GM12865 (cell line): ENCODE measurements at regions not wholly inside any gene's neighbourhood (a gene's known extent, or its start where the extent isn't known, plus 50 kb on each side); places are given as distances from the start of the nearest gene placed in this dataset.

ENCODE experiments used
- DNase-seq: peaks from one replicate; pipeline ENCODE4 v3.0.0; 2010; ENCODE audit warnings: low read depth
- H3K4me3 ChIP-seq: 2 replicates; pipeline ENCODE4 v1.5.1; 2011; ENCODE audit warnings: mild to moderate bottlenecking, low read depth, low read length, control low read depth
- TF ChIP-seq, protein P1 (sequence below): IDR thresholded peaks from 2 replicates; pipeline ENCODE4 v1.5.1; 2011; ENCODE audit warnings: low read length, control low read depth, low read depth, inconsistent platforms; ENCODE audit not compliant: insufficient read depth; ENCODE audit errors: missing control alignments

DNA sequence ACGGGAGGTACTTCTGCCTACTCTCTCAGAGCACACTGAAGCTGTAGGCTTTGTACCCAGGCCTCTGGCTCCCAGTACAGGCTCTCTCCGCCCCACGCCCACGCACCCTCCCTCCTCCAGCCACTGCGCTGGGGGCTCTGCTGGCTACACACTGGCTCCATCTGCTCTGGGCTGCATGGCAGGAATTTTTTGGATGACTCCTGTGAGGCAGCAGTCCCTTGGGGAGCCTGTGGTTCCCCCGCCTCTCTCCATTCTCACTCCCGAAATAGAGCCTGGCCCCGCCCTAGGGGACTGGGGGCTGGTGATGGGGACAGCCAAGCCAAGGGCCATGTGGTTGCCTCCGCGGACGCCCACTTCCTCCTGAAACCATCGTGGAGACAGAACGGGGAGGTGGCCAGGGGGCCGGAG lies 58.1 kb upstream of the ADRA2C start:
- DNase-seq, result no peak
- TF ChIP-seq, protein P1, sequence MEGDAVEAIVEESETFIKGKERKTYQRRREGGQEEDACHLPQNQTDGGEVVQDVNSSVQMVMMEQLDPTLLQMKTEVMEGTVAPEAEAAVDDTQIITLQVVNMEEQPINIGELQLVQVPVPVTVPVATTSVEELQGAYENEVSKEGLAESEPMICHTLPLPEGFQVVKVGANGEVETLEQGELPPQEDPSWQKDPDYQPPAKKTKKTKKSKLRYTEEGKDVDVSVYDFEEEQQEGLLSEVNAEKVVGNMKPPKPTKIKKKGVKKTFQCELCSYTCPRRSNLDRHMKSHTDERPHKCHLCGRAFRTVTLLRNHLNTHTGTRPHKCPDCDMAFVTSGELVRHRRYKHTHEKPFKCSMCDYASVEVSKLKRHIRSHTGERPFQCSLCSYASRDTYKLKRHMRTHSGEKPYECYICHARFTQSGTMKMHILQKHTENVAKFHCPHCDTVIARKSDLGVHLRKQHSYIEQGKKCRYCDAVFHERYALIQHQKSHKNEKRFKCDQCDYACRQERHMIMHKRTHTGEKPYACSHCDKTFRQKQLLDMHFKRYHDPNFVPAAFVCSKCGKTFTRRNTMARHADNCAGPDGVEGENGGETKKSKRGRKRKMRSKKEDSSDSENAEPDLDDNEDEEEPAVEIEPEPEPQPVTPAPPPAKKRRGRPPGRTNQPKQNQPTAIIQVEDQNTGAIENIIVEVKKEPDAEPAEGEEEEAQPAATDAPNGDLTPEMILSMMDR, result no peak
- H3K4me3 ChIP-seq, result no peak overlapping the region

DNA sequence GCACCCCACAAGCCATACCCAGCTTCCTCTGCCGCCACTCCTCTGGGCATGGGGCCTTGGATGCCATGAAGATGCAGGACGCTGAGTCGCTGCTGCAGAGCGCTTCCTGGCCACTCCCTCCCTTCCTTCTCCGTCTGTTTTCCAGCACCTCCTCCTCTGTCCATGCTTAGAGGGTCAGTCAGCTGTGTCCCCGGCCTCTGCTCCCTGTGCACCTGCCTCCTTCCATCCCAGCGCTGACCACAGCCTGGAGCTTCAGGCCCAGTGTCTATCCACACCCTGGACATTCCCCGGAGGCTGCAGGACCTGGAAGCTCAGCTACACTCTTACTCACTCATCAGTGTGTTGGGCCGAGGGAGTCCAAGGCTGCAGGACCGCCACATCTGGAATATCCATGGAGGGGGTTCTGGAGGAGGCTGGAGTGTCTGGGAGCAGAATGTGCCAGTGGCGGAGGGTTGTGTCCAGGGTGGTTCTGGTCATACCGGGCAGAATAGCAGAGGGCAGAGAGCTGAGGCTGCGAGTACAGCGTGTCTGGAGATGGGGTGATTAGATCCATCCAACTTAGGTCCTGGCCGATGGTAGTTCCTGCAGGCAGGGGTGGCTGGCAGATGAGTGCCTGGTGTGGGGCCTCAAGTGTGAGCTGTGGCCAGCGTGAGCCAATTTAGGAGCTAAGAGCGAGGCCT lies 58.6 kb upstream of the ADRA2C start:
- TF ChIP-seq, protein P1, result no peak
- no peak for DNase-seq
- no peak overlapping the region for H3K4me3 ChIP-seq

DNA sequence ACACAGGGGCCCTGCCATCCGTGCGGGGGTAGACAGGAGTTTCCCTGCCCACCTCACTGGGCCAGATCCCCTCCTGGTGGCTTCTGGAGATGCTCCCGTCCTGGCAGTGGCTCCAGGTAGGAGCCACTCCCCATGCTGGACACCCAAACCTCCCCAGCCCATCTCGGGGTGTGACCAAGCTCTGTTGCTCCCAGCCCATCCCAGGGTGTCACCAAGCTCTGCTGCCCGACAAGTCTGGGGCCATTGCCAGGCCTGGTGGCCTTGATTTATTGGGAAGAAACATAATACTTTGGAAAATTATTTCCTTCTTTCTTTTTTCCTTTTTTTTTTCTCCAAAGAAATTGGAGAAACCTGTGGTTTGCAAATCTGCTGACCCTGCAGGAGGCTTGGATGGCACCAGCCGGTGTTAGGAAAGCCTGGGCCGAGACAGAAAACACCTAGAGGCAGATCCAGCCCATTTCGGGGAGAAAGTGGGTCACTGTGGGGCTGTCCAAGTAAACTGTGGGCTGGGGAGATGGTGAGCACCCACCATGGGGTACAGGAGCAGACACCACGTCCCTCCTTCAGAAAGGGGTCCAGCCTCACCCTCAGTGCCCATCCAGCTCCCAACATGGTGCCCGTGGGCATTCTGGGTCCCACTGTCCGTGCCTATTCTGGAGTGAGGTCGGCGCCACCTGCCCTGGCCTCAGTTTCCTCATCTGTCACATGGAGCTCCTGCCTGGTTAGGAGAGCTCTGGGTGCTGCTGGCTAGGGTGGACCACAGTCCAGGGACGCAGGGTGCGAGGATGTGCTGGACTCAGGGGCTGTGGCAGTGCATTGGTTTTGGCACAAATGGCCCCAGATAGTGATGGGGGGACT lies 59.4 kb upstream of the ADRA2C start:
- no peak for DNase-seq
- TF ChIP-seq, protein P1, result no peak
- no peak overlapping the region for H3K4me3 ChIP-seq

DNA sequence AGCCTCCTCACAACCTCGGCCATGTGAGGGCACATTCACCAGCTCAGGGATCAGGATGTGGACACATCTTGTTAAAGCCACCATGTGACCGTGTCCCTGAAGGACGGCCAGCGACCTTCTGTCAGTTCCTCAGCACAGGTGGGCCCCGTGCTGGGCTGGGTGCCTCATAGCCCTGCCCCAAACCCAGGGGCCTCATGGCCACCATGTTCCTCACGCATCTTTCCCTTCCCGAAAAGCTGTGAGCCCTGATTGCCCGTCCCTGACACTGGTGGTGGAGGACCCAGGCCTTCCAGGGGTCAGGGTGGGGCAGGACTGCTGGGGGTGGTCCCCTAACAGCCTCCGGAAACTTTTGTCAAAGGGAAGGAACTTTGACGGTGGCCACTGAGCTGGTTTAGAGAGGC lies 60.1 kb upstream of the ADRA2C start:
- TF ChIP-seq, protein P1, result no peak
- no peak overlapping the region for H3K4me3 ChIP-seq

DNA sequence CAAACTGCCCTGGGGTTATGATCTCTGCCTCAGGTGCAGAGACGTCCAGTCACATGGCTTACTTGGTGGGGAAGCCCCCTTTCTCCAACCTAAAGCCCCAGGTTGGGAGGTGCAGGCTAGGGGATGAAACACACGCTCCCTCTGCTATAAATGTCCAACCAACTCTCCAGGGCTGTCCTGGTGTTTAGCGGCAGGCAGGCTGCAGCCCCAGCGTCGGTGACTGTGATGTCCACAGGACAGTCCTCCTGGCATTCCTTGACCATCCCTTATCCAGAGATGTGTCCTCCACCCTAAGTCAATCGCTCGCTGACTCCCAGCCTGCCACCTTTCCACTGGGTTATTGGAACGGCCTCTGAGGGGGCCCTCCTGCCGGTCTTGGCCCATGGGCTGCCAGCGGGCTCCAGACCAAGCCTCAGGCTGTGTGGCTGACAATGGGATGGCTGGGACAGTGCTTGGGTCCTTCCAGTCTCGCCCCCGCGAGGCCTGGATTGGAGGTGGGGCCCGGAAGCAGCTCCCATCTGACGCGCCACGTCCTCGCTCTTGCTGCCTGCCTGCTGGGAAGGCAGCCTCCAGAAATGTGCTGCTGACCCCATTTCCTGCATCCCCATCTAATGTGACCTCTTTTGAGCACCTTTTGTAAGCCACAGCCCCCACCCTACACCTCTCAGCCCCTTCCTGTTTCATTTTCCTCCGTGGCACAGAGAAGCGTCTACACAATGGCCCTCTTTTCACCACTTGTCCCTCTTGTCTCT lies 60.8 kb upstream of the ADRA2C start:
- TF ChIP-seq, protein P1, result no peak
- no peak overlapping the region for H3K4me3 ChIP-seq

More for the DNA sequence above, 60.1 kb upstream of the ADRA2C start:
- no peak for DNase-seq

DNA sequence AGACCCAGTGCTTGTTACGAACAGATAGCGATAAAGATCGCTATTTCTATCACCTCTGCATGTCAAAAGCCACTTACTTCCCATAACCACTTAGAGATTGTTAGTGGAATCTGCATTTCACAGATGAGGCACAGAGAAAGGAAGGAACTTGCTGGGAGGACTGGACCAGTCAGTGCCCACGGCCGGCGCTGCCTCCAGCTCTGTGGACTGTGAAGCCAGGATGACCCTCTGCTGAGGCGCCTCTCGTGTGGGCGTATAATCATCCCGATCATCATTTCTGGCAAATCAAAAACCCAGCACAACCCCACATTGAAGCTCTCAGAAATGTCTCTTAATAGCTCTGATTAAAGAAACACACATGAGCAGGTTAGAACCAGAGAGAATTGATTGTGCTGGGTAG lies 61.5 kb upstream of the ADRA2C start:
- TF ChIP-seq, protein P1, result no peak
- no peak overlapping the region for H3K4me3 ChIP-seq
- no peak for DNase-seq

More for the DNA sequence above, 60.8 kb upstream of the ADRA2C start:
- DNase-seq, result no peak
